ENCODE measurements at regions not wholly inside any gene's neighbourhood (a gene's known extent, or its start where the extent isn't known, plus 50 kb on each side); places are given as distances from the start of the nearest gene placed in this dataset.

DNA sequence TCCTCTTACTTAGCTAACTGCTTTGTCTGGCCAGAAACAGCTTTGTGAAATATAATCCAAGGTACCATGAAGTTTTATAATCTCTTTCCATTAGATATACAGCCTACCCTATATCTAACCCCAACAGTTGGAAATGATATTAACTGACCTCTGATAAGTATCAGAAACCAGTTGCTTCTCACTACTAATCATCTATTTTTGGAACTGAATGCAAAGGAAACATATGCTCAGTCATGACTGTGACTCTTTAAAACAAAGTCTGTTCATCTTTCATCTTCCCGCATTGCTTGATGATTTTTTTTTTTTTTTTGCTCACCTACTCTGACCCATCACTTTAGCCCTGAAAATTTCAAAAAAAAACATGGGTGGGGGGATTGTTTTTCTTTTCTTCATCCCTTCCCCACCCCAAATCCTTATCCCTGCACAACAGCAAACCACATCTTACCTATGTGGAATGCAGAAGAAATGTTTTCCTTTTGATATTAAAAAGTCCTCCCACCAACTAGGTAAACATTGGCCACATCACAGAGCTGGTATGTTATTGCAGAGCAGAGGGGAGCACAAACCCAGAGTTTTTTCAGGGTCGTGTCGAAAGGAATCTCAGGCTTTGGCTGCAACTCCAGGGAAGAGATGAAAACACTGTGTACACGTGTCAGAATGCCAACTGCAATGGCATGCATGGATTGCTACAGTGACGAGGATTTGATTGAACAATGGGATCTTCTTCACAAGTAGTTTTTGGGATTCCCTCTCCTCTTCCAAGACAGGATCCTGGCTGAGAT is 137.3 kb downstream of the SLC30A10 start:
- H3K4me3 ChIP-seq = no peak overlapping the region

DNA sequence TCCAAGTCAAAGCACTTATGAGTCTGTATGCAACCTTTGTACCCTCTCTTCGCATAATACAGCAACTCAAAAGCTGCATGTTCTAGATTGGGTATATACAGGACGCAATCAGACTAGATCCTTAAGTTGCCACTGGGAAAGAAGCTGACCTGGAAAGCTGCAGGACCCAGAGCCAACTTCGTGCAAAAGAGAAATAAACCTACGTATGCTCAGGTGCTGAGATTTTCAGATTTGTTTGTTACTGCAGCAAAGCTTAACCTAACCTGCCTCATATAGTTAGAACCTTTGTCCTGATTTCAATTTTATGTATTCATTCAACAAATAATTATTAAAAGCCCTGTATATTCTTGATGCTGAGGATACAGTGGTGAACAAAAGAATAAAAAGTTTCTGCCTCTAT is 139.7 kb downstream of the SLC30A10 start:
- no peak overlapping the region for H3K4me3 ChIP-seq
- H3K27ac ChIP-seq = no peak overlapping the region
- TF ChIP-seq POLR2A (IDR thresholded peaks at IDR 0.05) (no peak), EP300 (IDR thresholded peaks at IDR 0.05) (no peak), POLR2AphosphoS5 (IDR thresholded peaks at IDR 0.05) (no peak)
- TF ChIP-seq, protein P1, sequence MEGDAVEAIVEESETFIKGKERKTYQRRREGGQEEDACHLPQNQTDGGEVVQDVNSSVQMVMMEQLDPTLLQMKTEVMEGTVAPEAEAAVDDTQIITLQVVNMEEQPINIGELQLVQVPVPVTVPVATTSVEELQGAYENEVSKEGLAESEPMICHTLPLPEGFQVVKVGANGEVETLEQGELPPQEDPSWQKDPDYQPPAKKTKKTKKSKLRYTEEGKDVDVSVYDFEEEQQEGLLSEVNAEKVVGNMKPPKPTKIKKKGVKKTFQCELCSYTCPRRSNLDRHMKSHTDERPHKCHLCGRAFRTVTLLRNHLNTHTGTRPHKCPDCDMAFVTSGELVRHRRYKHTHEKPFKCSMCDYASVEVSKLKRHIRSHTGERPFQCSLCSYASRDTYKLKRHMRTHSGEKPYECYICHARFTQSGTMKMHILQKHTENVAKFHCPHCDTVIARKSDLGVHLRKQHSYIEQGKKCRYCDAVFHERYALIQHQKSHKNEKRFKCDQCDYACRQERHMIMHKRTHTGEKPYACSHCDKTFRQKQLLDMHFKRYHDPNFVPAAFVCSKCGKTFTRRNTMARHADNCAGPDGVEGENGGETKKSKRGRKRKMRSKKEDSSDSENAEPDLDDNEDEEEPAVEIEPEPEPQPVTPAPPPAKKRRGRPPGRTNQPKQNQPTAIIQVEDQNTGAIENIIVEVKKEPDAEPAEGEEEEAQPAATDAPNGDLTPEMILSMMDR (IDR thresholded peaks at IDR 0.05) = no peak
- WGBS = 74% methylated on average over 4 of the region's 4 CpGs
- H3K36me3 ChIP-seq = no peaks in the 10 kb centered on the region
- no peaks in the 10 kb centered on the region for H3K9me3 ChIP-seq
- peaks cover 7% of the 10 kb centered on the region for H3K4me1 ChIP-seq
- no peaks in the 10 kb centered on the region for H3K27me3 ChIP-seq
- no peak for DNase-seq (ENCODE audit: low spot score in 2 of 2)

More for the DNA sequence above, 137.3 kb downstream of the SLC30A10 start:
- H3K27ac ChIP-seq = no peak overlapping the region
- peaks cover 7% of the 10 kb centered on the region for H3K4me1 ChIP-seq
- 33% methylated on average over 5 of the region's 5 CpGs for WGBS
- TF ChIP-seq POLR2A (IDR thresholded peaks at IDR 0.05) (no peak), POLR2AphosphoS5 (IDR thresholded peaks at IDR 0.05) (no peak), EP300 (IDR thresholded peaks at IDR 0.05) (no peak)
- TF ChIP-seq, protein P1 (IDR thresholded peaks at IDR 0.05) = no peak
- DNase-seq (ENCODE audit: low spot score in 2 of 2) = no peak
- H3K27me3 ChIP-seq = no peaks in the 10 kb centered on the region
- no peaks in the 10 kb centered on the region for H3K36me3 ChIP-seq
- no peaks in the 10 kb centered on the region for H3K9me3 ChIP-seq

DNA sequence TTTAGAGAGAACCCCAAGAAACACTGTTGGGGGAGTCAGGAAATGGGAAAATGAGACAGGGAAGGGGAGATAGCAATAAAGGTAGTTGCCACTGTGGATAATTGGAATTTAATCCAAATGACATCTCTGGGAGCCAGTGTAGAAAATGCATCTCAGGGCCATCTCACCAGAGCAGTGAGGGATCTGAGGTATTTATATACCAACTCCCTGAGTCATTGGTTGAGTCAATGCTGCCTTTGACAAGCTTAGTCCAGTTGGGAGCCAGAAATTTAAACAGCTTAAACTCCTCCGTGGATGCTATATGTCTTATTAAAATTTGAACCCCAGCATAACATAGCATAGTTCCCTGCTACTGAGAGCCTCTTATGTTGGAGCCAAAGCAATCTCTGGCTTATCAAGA is 140.3 kb downstream of the SLC30A10 start:
- WGBS = 89% methylated on average over 1 of the region's 1 CpG
- TF ChIP-seq POLR2AphosphoS5 (IDR thresholded peaks at IDR 0.05) (no peak), EP300 (IDR thresholded peaks at IDR 0.05) (no peak)
- TF ChIP-seq, protein P1 (IDR thresholded peaks at IDR 0.05) = no peak

DNA sequence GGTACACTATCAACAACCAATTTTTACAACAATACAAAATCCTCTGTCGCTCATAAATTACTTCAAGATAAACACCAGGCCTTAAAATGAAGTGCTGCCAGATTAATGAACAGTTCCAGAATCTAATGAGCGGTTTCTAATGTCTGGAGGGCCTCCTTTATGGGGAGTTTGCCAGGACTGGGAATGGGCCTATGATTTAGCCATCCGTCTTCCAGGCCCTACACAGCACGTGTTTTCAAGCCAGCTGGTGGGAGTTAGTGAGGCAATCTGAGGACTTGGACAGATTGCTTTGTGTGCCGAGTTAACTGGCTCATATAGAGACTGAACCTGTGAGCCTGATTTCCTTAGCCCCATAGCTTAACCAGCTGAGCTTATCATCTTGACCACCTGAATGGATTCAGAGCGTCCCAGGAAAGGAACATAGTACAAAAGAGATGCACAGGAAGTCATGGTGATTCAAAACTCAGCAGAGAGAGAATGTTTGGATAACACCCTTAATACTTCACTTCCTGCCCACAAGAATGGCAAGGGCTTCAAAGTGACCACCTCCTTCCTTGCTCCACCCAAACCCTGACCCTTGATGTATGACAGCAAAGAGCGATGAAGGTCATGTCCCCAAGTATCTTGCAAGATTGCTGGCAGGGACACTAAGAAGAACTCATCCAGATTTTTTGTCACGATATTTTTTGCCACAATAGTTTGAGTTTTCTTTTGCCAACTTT is 143.5 kb downstream of the SLC30A10 start:
- no peaks in the 10 kb centered on the region for H3K9me3 ChIP-seq
- TF ChIP-seq POLR2A (IDR thresholded peaks at IDR 0.05) (no peak), POLR2AphosphoS5 (IDR thresholded peaks at IDR 0.05) (no peak), EP300 (IDR thresholded peaks at IDR 0.05) (no peak)
- TF ChIP-seq, protein P1 (IDR thresholded peaks at IDR 0.05) = no peak
- no peak overlapping the region for H3K27ac ChIP-seq
- H3K36me3 ChIP-seq = no peaks in the 10 kb centered on the region
- H3K4me3 ChIP-seq = no peak overlapping the region
- no peaks in the 10 kb centered on the region for H3K4me1 ChIP-seq
- WGBS = 60% methylated on average over 7 of the region's 8 CpGs
- no peak for DNase-seq (ENCODE audit: low spot score in 2 of 2)
- H3K27me3 ChIP-seq = no peaks in the 10 kb centered on the region

More for the DNA sequence above, 140.3 kb downstream of the SLC30A10 start:
- no peak overlapping the region for H3K27ac ChIP-seq
- DNase-seq (ENCODE audit: low spot score in 2 of 2) = no peak
- no peak overlapping the region for H3K4me3 ChIP-seq
- no peaks in the 10 kb centered on the region for H3K9me3 ChIP-seq
- no peaks in the 10 kb centered on the region for H3K27me3 ChIP-seq
- no peaks in the 10 kb centered on the region for H3K36me3 ChIP-seq
- H3K4me1 ChIP-seq = peaks cover 7% of the 10 kb centered on the region

DNA sequence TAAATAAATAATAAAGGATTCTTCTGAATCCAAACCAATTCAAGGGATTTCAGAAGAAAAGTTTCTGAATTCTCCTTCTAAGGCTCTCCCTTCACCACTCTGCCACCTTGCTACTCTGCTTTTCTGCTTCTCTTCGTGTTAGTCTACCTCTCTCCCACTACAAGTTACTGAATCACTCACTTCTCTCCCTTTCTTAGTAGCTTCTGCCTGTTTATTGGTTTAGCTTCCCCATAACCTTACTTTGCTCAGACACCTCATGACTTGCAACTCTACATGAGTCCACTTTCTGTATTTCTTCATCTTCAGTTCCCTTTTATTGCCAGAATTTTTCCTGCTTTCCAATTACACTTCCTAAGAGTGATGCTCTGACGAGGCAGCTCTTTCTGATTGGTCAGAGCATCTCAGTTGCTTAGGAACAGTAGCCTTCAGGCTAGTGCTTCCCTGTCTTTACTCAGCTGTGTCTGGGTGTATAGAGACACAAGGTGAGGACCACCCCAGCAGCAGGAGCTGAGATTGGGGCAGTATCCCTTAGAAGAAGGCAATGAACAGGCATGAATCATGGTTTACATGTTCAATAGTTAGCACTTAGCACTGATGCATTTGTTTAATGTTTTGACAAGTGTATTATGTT is 144.6 kb downstream of the SLC30A10 start:
- TF ChIP-seq, protein P1 (IDR thresholded peaks at IDR 0.05) = no peak
- Histone ChIP-seq H3K36me3 (no peaks in the 10 kb centered on the region), H3K4me1 (no peaks in the 10 kb centered on the region), H3K9me3 (no peaks in the 10 kb centered on the region), H3K4me3 (no peak overlapping the region), H3K27me3 (no peaks in the 10 kb centered on the region), H3K27ac (no peak overlapping the region)
- DNase-seq (ENCODE audit: low spot score in 2 of 2) = no peak
- 62% methylated on average over 2 of the region's 2 CpGs for WGBS
